NCI-H345 (cell line): ENCODE measurements at regions not wholly inside any gene's neighbourhood (a gene's known extent, or its start where the extent isn't known, plus 50 kb on each side); places are given as distances from the start of the nearest gene placed in this dataset.

Experiments
- DNase-seq: peaks from one replicate; lab custom pipeline; 2025; lab: John Stamatoyannopoulos, UW

DNA sequence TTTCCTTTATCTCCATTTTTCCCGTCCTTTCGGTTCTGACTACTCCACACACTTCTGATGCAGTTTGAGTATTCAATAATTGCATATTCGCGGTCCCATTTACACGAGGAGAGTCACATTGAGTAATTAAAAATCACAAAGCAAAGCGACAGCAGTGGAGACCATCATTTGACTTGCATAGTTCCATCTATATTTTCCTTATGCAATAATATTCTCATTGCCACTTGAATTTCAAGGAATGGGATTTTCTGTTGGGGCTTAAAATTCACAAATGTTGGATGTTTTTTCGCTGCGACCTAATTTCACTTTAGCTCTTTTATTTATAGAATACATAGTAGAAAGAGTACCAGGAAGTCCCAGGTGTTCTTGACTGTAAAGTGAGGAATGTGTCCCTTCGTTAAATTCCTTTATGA lies 186.8 kb downstream of the ZEB2 start:
- no peak for DNase-seq

DNA sequence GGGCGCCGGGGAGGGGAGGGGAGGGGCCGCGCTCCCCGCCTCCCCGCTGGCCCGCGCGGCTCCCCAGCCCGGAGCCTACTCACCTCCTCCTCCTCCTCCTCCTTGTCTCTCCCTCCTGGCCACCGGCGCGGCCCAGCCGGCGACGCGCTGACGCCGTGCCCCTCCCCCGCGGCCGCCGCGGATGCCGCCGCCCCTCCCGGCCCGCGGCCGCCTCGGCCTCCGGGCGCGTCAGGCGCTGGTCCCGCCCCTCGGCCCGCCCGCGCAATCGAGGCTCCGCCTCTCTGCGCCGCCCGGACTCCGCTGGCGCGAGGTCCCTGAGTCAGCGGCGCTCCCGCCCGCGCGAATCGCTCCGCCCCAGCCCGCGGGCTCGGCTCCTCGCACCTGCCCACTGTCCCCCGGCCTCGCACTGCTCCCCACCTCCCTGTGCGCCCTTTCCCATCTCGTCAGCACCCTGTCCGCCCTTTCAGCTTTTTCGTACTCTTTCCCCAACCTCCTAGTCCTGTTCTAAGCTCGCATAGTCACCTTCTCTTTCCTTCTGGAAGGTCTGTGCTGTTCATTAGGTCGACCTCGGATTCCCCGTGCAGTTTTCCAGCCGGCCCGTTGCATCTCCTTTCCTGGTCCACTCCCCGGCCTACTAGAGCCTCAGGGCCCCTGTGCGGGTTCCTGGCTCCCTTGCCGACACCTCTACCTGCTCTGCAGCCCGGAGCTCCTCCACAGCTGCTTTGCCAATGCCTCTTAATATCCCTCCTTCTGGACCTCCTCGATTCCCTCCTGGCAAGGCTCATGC lies 187.4 kb downstream of the ZEB2 start:
- peak; percentile 96 for DNase-seq

DNA sequence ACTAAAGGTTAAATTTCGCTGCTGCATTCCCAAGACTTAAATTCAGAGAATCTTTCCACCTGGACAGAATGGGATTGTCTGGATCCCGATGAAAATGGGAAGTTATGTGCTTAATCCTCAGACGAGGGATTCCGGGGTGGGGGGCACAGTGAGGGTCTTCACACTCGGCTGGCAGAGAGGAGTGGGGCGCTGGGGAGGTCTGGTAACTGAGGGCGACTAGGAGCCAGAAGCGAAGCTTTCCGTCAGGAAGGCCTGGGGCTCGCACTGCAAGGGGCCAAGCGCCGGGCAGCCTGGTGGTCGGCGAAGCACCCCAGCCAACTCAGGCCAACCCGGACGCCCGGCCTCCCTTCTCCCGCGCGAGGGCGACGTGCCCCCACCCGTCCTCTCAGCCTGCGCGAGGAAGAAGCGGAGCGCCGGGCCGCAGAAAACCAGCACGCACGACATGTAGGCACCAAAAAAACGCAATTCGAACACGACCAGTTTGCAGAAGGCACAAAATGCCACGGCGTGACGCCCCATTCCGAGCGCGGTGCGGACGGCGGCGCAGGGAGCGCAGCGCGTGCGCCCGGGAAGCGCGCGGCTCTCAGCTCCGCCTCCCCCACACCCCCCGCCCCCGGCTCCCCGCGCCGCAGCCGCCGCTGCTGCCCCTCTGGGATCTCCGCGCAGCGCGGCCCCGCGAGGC lies 188.1 kb downstream of the ZEB2 start:
- no peak for DNase-seq

DNA sequence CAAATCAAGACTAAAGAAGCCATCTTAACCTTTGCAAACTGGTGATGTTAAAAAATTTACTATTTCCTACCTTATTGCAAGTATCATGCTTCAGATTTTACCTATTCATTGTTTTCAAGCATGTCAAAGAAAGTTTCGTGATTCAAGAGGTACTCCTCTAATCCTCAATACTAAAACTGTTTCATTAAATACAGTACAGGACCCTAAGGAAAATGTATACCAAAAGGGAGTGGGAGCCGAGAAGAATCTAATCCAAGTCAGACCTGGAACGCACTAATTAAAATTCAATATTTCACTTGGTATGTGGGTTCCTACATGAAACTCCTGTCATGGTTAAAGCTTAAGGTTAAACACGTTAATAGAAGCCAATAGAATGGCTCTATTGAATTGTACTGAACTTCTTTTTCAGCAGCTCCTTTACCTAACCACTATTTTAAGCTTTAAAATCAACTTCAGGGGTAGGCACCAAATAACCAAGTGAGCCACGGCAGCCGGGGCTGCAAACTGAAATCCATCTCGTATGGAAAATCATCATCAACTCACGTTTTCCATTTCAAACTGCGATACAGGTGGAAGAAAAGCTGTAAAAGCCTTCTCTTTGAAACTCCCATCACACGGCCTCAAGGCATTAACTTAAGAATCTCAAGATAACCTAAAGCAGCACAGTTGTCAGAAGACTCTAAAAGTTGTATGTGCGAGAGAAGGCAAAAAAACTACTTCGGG lies 188.8 kb downstream of the ZEB2 start:
- peak; percentile 27 for DNase-seq

DNA sequence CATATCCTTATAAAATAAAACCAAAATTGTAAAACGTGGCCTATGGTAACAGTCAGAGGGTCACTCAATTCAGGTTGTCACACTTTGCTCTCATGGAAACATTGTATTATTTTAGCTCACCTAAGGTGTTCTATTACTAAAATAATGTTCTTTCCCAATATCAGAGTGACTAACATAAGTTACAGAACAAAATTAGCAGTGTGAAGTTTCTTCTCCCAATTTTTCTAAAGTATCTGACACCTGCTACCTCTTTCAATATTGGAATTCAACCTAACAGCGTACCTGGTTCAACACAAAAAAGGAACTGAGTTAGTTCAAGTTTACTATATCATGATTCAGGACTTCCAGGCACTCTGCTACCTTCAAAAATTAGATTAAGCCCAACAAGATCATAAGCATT lies 190.4 kb downstream of the ZEB2 start:
- no peak for DNase-seq

DNA sequence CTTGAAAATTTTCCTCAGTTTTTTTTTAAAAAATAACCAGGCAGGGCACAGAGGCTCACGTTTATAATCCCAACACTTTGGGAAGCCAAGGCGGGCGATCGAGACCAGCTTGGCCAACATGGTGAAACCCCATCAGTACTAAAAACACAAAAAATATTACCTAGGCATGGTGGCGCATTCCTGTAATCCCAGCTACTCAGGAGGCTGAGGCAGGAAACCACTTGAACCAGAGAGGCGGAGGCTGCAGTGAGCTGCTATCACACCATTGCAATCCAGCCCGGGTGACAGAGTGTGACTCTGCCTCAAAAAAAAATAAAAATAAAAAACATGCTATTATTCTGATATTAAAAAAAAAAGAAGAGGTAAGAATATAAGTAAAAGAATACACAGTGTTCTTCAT lies 191.0 kb downstream of the ZEB2 start:
- no peak for DNase-seq

DNA sequence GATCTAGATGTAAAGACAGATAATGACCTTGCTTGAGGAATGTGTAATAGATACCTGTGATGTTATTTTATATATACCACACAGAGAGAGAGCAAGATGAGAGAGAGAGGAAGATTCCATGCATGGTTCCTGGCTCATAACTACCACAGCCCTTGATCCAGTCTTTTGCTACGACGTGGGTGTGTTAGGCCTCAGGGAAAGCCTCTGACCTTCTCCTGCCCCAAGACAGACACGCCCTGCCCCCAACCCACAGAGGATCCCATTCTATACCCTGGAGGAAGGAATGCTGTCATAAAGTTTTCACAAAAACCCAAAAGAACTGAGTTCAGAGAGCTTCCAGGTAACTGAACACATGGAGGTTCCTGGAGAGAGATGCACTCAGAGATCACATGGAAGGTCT lies 193.1 kb downstream of the ZEB2 start:
- no peak for DNase-seq

DNA sequence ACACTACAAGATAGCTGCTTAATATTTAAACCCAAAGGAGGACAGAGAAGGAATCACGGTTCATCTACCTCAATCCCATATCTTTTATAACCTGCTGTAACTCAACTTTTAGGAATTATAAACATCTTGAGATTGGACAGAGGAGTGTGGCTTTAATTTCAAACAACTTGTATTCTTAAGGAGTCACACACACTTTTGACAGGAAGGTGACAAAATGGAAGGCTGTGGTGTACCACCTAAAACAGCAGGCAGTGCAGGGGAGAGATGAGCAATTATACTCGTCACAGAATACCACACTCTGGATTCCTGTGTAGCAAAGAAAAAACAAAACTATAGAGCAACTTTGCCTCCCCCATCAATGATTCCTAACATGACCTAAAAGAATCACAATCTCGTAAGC lies 194.8 kb downstream of the ZEB2 start:
- DNase-seq, result no peak

DNA sequence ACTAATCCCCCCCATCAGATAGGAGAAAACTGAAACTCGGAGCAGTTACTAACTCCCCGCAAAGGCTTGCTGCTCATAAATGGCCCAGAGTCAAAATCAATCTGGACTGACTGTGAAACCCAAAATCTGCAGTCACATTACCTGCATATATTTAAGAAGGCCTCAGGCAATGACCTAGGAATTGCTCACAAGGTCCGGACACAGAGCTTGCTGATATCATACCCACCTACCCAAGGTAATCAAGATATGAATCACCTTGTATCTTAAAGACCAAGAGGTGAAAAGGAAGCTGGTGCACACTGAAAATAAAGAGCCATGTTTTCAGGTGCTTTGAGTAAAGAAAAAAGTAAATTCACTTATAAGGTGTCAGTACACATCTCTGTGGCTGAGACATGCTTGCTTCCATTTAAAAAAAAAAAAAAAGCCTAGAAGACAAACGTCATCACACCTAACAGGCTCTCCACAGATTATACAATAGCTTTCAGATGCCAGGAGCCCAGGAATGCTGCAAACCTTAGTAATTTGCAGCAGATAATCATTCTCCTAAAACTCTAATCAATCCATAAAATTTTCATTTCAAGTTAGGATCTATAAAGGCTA lies 195.4 kb downstream of the ZEB2 start:
- no peak for DNase-seq

DNA sequence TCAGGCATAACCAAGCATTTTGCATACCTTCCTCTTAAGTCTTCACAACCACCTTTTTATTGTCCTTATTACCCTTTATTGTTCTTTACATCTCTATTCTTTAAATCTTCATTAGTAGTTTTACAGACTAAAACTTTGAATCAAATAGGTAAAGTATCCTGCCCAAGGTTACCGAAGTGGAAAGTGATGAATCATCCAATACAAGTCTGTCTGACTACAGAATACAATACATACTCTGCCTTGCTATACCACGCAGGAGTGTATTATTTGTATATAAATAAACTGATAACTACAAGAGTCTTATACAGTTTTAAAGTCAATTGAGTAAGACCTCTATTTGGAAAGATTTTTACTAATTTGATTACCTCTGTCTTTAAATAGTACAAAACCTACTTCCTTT lies 196.0 kb downstream of the ZEB2 start:
- no peak for DNase-seq

DNA sequence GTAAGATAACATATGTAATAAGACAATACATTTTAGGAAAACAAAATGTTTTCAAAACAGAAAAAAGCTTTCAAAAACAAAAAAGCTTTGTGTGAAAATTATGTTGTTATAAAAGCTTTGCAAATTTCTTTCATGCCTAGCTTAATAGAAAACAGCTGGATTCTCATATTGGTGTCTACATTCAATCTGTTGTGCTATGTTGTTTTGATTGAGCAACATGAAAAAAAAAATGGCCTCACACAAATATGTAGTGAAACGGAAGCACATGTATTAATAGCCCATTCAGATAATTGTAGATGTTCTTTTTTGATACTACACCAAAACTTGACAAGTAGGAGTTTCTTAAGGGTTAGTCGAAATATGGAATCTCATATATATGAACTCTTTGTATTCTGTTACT lies 197.5 kb downstream of the ZEB2 start:
- DNase-seq, result no peak

DNA sequence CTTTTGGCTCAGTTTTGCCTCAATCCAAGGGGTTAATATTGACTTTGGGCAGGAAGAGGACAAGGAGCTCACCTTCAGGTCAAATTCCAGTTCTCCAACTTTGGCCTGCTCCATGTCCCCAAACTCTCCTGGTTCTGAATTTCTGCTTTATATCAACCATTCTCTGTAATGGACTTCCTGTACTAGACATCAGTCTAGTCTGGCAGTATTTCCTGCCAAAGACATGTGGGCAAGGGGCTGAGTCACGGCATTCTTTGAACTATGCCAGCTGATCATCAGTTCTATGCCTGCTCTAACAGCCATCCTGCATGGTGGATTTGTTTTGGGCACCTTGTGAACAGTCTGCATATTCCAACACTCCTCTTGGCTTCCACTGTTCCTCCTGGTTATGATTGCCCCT lies 199.4 kb downstream of the ZEB2 start:
- DNase-seq, result no peak

DNA sequence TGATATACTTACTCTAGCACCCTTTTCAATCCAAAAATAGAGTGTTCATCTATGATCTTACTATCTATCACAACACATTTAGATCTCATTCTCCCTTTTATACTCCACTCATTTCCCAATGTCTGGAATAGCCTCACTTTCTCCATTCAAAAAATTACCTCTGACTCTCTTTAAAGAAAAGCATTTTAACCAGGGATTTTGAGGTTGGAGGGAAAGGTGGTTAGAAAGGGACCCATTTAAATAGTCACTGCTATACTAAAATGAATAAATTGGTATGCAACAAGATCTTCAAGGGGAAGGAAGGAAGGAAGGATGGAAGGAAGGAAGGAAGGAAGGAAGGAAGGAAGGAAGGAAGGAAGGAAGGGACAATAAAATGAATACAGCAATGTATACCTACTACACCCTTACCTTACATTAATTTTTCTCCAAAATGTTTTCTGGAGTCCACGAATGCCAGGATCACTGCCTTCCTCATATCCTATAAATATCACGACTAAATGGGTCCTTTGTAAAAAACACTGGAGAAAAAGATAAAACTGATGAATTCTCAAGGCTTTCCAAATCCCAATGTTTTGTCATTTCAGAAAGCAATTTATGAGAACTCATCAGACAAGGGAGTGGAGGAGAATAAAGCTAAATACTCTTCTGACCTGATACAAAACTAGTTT lies 202.7 kb downstream of the ZEB2 start:
- no peak for DNase-seq

DNA sequence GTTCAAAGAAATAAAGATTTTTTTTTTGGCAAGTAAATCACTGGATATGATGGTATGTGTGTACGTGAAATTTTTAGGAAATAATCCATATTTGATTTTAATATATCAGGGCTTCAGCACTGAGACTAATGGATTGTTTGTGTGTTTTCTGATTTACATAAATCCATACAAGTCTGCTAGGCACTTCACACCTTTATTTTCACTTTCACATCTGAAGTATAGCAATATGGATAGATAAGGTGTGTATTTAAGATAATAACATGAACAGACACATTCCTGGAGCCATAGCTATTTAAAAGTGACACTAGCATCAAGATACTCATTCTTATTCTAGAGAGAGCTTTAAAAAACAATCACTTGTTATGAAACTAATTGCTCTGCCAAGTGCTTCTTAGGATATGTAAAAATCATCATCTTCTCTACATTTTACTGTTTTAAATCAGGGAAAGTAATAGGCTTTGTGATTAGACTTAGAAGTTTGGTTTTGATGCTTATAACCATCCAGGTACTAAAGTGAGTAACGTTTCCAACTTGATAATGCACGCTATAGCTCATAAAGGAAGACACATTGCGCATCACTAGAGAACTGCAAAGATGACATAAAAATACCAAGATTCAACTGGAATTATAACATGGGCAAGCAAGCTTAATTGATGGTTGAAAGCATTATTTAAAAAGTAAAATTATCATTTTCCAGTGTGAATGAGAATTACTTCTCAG lies 208.9 kb downstream of the ZEB2 start:
- DNase-seq, result no peak

DNA sequence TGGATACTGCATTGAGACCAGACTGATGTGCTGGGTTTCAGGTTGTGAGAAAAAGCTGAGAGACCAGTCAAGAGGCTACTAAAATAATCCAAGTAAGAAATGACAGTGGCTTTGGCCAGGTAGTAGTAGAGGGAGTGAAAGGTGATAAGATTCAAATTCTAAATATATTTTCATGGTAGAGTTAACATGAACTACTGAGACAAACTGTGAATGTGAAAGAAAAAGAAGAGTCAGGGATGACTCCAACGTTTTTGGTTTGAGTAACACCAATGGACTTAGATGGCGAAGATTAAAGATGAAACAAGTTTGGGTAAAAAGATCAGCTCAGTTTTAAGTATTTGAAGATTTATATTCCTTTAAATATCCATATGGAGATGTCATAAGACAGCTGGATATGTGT lies 209.4 kb downstream of the ZEB2 start:
- DNase-seq, result no peak

DNA sequence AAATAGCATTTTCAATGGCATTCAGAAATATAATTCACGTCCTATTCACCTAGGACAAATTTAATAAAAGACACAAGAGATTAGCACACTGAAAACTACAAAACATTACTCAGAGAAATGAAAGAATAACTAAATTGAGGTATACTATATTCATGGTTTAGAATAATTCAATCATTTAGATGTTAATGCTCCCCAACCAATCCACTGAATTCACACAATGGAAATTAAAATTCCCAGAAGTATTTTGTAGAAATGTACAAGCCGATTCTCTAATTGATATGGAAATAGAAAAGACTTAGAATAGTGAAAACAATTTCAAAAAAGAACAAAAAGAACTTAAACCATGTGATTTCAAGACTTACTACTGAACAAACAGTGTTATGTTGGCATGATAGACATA lies 212.2 kb downstream of the ZEB2 start:
- DNase-seq, result no peak

DNA sequence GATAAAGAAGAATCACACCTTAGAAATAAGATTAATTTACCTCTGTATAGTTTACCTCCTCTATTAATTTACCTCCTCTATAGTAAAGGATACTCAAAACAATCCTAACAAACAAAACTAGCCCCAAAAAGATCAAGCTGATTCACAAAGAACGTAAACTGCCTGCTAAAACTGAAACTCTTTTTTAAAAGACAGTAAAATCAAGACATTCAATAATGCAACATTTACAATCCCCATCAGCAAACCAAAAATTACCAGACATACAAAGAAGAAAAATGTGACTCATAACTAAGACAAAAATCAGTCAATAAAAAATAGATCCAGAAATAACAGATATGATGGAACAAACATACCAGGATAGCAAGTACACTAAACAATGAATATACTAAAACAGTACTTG lies 215.7 kb downstream of the ZEB2 start:
- no peak for DNase-seq

DNA sequence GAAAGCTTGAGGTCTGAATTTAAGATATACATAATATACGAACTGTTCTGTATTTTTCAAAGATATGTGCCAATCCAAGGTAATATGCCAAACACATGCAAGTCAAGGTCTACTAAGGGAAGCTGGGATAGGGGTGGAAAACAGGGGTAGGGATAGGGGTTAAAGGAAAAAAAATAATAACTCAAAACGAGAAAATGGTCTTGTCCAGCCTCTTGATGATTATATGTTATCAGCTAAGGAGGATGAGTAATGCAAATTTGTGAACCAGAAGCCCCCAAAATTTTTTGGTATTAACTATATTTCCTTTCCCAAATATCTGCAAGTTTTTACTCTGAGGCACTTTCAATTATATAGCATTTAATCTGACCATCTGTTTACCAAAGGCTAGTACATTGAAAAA lies 219.3 kb downstream of the ZEB2 start:
- DNase-seq, result no peak

DNA sequence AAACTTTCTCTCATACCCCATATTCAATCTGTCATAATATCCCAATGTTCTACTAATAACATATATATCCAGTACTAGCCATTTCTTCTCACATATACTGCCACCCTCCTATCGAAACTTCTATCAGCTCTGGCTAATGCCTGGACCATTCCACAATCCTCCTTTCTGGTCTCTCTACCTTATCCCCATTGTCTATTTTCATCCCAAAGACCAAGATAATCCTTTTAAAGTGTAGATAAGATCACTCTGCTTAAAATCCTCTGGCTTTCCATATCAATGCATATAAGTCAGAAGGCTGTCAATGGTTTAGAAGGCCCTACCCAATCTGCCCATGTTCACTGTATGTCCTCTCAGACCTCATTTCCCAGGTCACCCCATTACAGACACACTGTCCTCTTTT lies 229.6 kb downstream of the ZEB2 start:
- DNase-seq, result no peak

DNA sequence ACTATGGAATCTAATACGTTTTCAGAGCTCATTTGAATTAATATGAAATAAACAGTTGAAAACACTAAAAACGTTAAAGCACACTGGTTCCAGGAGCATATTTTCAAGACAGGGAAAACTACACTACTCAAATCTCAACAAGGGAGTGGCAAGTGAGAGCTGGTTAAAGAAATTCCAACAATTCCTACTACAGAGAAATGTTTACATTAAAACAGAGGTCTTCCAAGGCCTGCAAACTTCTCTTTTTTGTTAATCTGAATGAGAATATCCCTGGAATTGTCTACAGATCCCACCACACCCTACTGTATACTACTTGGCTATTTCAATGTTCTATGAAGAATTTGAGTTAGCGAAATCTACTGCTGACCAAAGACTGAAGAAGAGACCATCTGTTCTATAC lies 231.5 kb downstream of the ZEB2 start:
- no peak for DNase-seq

DNA sequence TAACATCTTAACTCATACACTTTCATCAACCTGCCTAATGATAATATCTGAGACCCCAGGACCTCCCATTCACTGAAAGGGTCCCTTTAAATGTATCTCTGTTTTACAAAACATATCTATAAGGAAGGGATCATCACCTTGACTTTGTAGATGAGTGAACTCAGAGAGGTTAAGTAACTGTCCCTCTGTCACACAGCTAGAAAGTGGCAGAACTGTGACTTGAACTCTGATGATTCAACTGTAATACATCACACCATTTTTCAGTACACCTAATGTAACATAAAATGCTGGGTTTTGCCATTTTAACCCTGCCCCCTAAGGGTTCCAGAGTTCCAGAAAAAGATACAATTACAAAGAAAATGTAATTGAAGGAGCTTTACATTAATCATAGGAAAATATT lies 234.6 kb downstream of the ZEB2 start:
- no peak for DNase-seq

DNA sequence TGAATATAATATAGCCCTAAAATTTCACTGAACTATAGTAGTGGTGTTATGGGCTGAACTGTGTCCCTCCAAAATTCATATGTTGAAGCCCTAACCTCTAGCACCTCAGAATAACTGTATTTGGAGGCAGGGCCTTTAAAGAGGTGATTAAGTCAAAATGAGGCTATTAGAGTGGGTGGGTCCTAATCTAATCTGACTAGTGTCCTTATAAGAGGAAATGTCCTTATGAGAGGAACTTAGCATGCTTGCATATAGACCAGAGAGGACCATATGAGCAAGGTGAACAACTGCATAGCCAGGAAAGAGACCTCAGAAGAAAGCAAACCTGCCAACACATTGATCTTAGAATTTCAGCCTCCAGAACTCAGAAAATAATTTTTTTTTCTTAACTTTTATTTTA lies 238.4 kb downstream of the ZEB2 start:
- DNase-seq, result no peak
